NT2/D1 (cell line): ENCODE measurements at regions not wholly inside any gene's neighbourhood (a gene's known extent, or its start where the extent isn't known, plus 50 kb on each side); places are given as distances from the start of the nearest gene placed in this dataset.
A peak's percentile ranks its signal among the peaks of the same experiment; 100 is the strongest.

Source experiments
- DNase-seq: peaks from one replicate; pipeline ENCODE4 v3.0.0-alpha.2; 2011; ENCODE audit warnings: low read depth, low spot score
- H3K27me3 ChIP-seq: 2 replicates; pipeline ENCODE4 v1.6.0; 2011; ENCODE audit warnings: mild to moderate bottlenecking; ENCODE audit not compliant: insufficient read length, insufficient read depth
- H3K36me3 ChIP-seq: 2 replicates; pipeline ENCODE4 v1.6.1; 2011; ENCODE audit warnings: mild to moderate bottlenecking, low read length, mixed read lengths; ENCODE audit not compliant: insufficient read depth, insufficient read length
- H3K4me1 ChIP-seq: 2 replicates; pipeline ENCODE4 v1.5.1; 2011; ENCODE audit not compliant: insufficient read depth, insufficient read length
- H3K4me3 ChIP-seq: 2 replicates; pipeline ENCODE4 v1.5.1; 2011; ENCODE audit warnings: low read depth; ENCODE audit not compliant: insufficient read length
- H3K9ac ChIP-seq: 2 replicates; pipeline ENCODE4 v1.6.0; 2011; ENCODE audit warnings: low read depth; ENCODE audit not compliant: insufficient read length
- H3K9me3 ChIP-seq: 2 replicates; pipeline ENCODE4 v1.5.1; 2011; ENCODE audit warnings: mild to moderate bottlenecking, low read length; ENCODE audit not compliant: insufficient read depth
- SUZ12 ChIP-seq: IDR thresholded peaks from 2 replicates; pipeline ENCODE4 v1.6.1; 2011; ENCODE audit not compliant: insufficient read length, insufficient read depth; ENCODE audit errors: extremely low read depth
- YY1 ChIP-seq: IDR thresholded peaks from 2 replicates; pipeline ENCODE4 v1.6.1; 2011; ENCODE audit not compliant: insufficient read length, insufficient read depth
- ZNF274 ChIP-seq: IDR thresholded peaks from 2 replicates; pipeline ENCODE4 v1.6.1; 2011; ENCODE audit warnings: mild to moderate bottlenecking, low read depth, low read length

DNA sequence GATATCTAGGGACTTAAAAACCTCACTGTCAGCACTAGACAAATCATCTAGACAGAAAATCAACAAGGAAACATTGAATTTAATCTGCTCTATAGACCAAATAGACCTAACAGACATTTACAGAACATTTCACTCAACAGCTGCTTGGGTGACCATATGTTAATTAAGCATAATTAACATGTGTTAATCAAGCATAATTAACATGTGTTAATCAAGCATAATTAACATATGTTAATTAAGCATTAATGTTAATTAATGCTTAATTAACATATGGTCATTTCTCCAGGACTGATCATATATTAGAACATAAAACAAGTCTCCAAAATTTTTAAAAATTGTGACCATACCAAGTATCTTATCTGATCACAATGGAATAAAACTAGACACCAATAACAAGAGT, 137.3 kb upstream of the MME start:
- DNase-seq, result no peak
- Histone ChIP-seq H3K4me3 (no peak overlapping the region), H3K27me3 (no peaks in the 10 kb centered on the region), H3K4me1 (no peaks in the 10 kb centered on the region), H3K9me3 (peaks cover 14% of the 10 kb centered on the region), H3K9ac (no peak overlapping the region), H3K36me3 (no peaks in the 10 kb centered on the region)
- TF ChIP-seq SUZ12 (no peak), YY1 (no peak), ZNF274 (no peak)

DNA sequence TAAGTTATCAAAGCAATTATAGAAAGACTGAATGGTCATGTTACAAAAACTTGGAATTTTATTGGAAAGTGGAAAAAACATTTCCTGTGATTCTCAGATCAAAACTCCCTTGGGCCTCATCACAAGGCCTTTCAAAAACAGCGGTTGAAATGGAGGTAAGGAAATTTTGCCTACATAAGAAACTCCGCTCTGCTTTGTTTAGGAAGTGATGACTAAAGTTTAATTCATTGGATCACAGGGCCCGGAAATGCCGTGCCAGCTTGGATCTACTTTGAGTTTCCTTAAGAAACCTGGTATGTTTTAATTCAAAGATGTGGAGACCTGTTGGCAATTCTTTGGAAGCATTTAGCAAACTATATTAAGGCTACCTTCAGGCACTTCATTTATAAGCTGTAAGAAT, 143.9 kb upstream of the MME start:
- no peak for DNase-seq
- 0 out of 2 replicates have a peak, but pooled peaks cover under 1% of the 10 kb centered on the region for H3K9me3 ChIP-seq
- no peak overlapping the region for H3K9ac ChIP-seq
- no peaks in the 10 kb centered on the region for H3K36me3 ChIP-seq
- TF ChIP-seq ZNF274, result no peak
- no peak for TF ChIP-seq YY1
- no peak for TF ChIP-seq SUZ12
- H3K4me3 ChIP-seq, result no peak overlapping the region
- no peaks in the 10 kb centered on the region for H3K27me3 ChIP-seq
- H3K4me1 ChIP-seq, result no peaks in the 10 kb centered on the region

GRCh38 chr3:154933581-154933980, 146.5 kb upstream of the MME start:
- Histone ChIP-seq H3K9ac (no peak overlapping the region), H3K36me3 (no peaks in the 10 kb centered on the region), H3K27me3 (no peaks in the 10 kb centered on the region), H3K4me1 (no peaks in the 10 kb centered on the region), H3K4me3 (no peak overlapping the region), H3K9me3 (no peaks in the 10 kb centered on the region)
- TF ChIP-seq SUZ12, result no peak
- no peak for TF ChIP-seq ZNF274
- no peak for TF ChIP-seq YY1
- DNase-seq, result no peak

DNA sequence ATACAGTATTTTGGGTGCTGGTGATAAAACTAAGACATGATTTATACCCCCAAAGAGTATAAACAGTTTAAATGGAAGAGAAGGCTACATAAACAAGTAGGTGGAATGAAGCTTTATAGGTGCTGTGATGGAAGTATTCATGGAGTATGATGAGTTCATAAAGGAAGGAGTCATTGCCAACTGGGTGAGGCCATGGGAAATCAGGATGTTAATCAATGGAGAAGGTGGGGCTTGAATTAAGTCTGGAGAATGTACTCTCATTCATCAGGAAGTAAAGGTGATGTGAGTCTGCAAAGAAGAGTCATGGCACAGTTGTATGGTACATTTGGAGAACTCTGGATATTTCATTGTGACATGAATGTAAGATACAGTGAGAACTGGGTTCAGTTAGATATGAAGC, 147.5 kb upstream of the MME start:
- H3K9ac ChIP-seq, result no peak overlapping the region
- no peak for DNase-seq
- H3K4me3 ChIP-seq, result no peak overlapping the region
- no peaks in the 10 kb centered on the region for H3K9me3 ChIP-seq
- H3K4me1 ChIP-seq, result no peaks in the 10 kb centered on the region
- H3K27me3 ChIP-seq, result no peaks in the 10 kb centered on the region
- no peak for TF ChIP-seq SUZ12
- TF ChIP-seq ZNF274, result no peak
- TF ChIP-seq YY1, result no peak
- H3K36me3 ChIP-seq, result no peaks in the 10 kb centered on the region

- no peak overlapping the region for H3K4me3 ChIP-seq
- TF ChIP-seq SUZ12, result no peak
- H3K9me3 ChIP-seq, result no peaks in the 10 kb centered on the region
- no peaks in the 10 kb centered on the region for H3K36me3 ChIP-seq
- H3K4me1 ChIP-seq, result no peaks in the 10 kb centered on the region
- no peak overlapping the region for H3K9ac ChIP-seq
- no peak for DNase-seq
- no peaks in the 10 kb centered on the region for H3K27me3 ChIP-seq
Observed at GRCh38 chr3:154931484-154931883, 148.6 kb upstream of the MME start.

- no peak for TF ChIP-seq SUZ12
- no peak for TF ChIP-seq ZNF274
- no peak for TF ChIP-seq YY1
- DNase-seq, result no peak
- no peak overlapping the region for H3K9ac ChIP-seq
- H3K4me3 ChIP-seq, result no peak overlapping the region
- H3K4me1 ChIP-seq, result no peaks in the 10 kb centered on the region
- peaks cover 8% of the 10 kb centered on the region; the same call in 1 of the 2 replicates for H3K9me3 ChIP-seq
- H3K36me3 ChIP-seq, result no peaks in the 10 kb centered on the region
- no peaks in the 10 kb centered on the region for H3K27me3 ChIP-seq
Observed at GRCh38 chr3:154926721-154927120, 153.4 kb upstream of the MME start.

GRCh38 chr3:154921351-154921750, 158.8 kb upstream of the MME start:
- peak; percentile 20 for DNase-seq
- TF ChIP-seq YY1 (no peak), ZNF274 (no peak), SUZ12 (no peak)

DNA sequence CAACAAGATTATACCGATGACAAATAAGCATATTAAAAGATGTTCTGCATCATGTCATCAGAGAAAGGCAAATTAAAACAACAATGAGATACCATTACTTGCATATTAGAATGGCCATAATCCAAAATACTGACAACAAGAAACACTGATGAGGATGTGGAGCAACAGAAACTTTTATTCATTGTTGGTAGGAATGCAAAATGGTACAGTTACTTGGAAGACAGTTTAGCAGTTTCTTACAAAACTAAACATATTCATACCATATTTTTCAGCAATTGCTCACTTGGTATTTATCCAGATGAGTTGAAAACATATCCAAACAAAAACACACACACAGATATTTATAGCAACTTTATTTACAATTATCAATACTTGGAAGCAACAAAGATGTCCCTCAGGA, 160.9 kb upstream of the MME start:
- Histone ChIP-seq H3K4me1 (no peaks in the 10 kb centered on the region), H3K27me3 (no peaks in the 10 kb centered on the region), H3K9ac (no peak overlapping the region), H3K4me3 (no peak overlapping the region), H3K9me3 (peaks cover 25% of the 10 kb centered on the region; the same call in 1 of the 2 replicates), H3K36me3 (no peaks in the 10 kb centered on the region)
- no peak for DNase-seq
- no peak for TF ChIP-seq SUZ12
- TF ChIP-seq YY1, result no peak
- TF ChIP-seq ZNF274, result no peak

More at GRCh38 chr3:154921351-154921750, 158.8 kb upstream of the MME start:
- Histone ChIP-seq H3K27me3 (no peaks in the 10 kb centered on the region), H3K36me3 (no peaks in the 10 kb centered on the region), H3K4me3 (no peak overlapping the region), H3K9ac (no peak overlapping the region), H3K9me3 (peaks cover 25% of the 10 kb centered on the region; the same call in 1 of the 2 replicates), H3K4me1 (no peaks in the 10 kb centered on the region)
